ENCODE measurements at regions not wholly inside any gene's neighbourhood (a gene's known extent, or its start where the extent isn't known, plus 50 kb on each side); places are given as distances from the start of the nearest gene placed in this dataset.

DNA sequence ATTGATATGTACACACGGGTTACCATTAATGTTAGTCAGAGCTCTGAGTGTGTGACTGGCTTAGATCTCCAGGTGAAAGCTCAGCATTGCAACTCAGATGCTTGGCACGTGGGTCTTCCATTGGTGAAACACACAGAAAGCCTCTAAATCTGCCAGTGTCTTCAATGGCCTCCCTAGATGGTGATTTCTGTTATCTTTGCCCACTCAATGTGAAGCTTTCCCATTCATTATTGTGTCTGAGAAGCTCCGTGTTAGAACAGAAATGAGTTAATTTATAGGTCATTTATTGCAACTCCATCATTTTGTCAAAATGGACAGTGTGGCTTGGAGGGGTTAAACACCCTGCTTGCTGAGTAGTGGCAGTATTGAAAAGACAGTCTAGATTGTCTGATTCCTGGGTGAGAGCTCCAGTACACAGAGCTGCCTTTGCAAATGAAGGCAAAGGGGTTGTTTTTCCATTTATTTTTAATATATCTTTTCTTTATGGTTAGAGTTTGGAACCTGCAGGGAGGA, 64.7 kb upstream of the GCFC2 start:
- DNase-seq (ENCODE audit: low spot score), result no peak
- ChIA-PET POLR2A (ENCODE audit: low non-redundant PET) (no interaction called here), CTCF (no interaction called here)
- TF ChIP-seq, protein P1, sequence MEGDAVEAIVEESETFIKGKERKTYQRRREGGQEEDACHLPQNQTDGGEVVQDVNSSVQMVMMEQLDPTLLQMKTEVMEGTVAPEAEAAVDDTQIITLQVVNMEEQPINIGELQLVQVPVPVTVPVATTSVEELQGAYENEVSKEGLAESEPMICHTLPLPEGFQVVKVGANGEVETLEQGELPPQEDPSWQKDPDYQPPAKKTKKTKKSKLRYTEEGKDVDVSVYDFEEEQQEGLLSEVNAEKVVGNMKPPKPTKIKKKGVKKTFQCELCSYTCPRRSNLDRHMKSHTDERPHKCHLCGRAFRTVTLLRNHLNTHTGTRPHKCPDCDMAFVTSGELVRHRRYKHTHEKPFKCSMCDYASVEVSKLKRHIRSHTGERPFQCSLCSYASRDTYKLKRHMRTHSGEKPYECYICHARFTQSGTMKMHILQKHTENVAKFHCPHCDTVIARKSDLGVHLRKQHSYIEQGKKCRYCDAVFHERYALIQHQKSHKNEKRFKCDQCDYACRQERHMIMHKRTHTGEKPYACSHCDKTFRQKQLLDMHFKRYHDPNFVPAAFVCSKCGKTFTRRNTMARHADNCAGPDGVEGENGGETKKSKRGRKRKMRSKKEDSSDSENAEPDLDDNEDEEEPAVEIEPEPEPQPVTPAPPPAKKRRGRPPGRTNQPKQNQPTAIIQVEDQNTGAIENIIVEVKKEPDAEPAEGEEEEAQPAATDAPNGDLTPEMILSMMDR (conservative IDR thresholded peaks at IDR 0.05; ENCODE audit: low read depth), result no peak
- H3K27ac ChIP-seq, result no peak overlapping the region

DNA sequence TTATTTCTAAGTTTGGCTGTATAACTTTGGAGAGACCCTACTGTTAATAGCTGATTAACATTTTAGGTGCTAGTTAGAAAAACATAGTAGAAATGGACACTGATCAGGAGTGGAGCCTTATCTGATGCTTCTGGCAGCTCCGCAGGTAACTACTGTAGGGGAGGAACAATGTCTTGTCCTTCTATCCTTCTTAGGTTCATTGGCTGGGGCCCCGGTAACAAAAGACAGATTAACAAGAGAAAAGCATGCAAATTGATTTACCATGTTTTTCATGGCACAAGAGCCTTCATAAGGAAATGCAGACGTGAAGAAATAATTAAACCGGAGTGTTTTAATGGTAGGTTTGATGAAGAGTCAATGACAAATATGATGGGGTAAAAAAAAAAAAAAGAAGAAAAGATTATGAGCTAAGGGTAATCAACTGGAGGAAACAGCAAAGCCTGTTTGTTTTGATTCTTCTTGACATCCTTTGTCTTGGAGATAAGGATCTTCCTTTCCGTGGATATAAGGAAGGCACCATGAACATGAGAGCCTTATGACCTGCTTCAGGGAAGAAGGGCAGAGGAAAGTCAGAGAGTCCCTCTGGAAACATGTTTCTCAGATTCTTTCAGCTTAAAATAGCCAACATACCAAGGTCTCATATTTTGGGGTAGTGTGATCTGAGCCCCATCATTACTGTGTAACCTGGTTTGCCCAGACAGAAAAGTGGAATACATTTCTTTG, 62.4 kb upstream of the GCFC2 start:
- CTCF ChIA-PET, result no interaction called here

DNA sequence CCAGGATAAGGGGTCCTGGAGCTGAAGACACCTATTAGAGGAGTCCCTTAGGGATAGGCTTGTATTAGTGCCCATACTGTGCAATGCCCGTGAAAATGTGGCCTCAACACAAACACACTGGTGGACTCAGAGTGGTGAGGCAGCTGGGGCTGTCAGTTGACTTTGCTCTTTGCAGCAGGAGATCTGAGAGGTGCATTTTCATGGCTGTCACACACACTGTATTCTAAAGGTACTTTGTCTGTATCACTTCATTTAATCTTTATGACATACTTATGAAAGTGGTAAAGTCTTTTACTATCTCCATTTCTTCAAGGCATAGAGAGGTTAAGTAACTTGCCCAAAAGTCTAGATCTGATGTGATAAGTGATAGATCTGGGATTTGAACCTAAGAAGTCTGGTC, 55.1 kb upstream of the GCFC2 start:
- ChIA-PET POLR2A (ENCODE audit: low non-redundant PET) (no interaction called here), CTCF (no interaction called here)
- H3K27ac ChIP-seq, result no peak overlapping the region
- no peak for DNase-seq (ENCODE audit: low spot score)
- TF ChIP-seq, protein P1 (conservative IDR thresholded peaks at IDR 0.05; ENCODE audit: low read depth), result no peak

More for the DNA sequence above, 62.4 kb upstream of the GCFC2 start:
- POLR2A ChIA-PET (ENCODE audit: low non-redundant PET), result no interaction called here
- TF ChIP-seq, protein P1 (conservative IDR thresholded peaks at IDR 0.05; ENCODE audit: low read depth), result no peak
- H3K27ac ChIP-seq, result no peak overlapping the region
- DNase-seq (ENCODE audit: low spot score), result no peak

DNA sequence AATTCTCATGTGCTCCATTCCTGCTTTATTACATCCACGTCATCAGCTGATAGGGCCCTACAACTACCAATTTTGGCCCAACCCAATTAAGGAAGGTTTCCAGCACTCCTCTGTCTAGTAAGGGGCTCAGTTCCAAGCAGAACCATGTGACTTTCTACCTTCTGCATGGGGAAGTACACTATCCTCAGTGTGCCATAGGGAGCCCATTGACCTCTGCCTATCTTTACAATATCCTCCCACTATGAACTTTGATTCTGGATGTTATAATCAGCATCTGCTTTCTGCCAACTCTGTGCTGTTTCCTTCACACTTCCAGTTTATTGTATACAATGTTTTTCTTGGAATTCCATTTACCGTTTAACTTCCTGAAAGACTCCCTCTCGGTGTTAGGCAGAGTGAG, 53.9 kb upstream of the GCFC2 start:
- DNase-seq (ENCODE audit: low spot score), result no peak
- H3K27ac ChIP-seq, result no peak overlapping the region
- TF ChIP-seq, protein P1 (conservative IDR thresholded peaks at IDR 0.05; ENCODE audit: low read depth), result no peak
- ChIA-PET CTCF (no interaction called here), POLR2A (ENCODE audit: low non-redundant PET) (no interaction called here)

Measured in RWPE1 (cell line).